ENCODE measurements at regions not wholly inside any gene's neighbourhood (a gene's known extent, or its start where the extent isn't known, plus 50 kb on each side); places are given as distances from the start of the nearest gene placed in this dataset.
"Not testable (repeated sequence)": the region's sequence is repeated elsewhere in the genome, so short reads cannot be mapped to it uniquely, and the experiment has no call there.

DNA sequence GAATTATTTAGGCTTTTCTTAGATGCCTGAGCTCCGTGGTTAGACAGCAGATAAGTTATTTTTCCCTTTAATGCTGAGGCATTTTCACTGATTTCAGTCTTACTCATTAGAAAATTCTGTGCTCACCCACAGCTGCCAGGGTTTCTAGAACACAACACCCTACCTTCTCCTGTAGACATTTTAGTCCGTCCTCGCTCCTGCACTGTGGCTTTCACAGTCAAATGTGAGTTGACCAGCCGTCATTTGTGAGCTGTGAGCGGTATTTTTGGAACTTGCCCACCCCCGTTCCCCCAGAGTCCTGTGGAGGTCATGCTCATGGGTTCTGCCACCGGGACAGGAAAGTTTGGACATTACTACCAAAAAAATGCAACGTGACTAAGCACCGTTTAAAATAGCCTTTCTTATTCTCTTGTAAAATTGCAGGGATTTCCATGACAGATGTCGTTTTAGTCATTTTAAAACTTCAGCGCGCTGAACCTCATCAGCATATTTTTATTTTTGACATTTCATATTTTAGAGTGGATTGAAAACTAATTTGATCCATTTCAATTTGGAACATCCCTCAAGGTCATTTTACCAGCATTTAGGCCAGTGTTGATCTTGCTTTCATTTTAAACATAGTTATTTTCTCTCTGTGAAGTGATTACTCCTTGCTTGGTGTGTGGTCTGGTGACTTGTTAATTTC, 249.6 kb upstream of the PLGLB2 start:
- H3K4me2 ChIP-seq (ENCODE audit: insufficient read depth, low read length); H3K4me3 ChIP-seq (replicated peaks in 1 of 3; ENCODE audit: insufficient read depth in 1 of 3, low read depth in 1 of 3, low read length in 3 of 3); intact Hi-C loops (cut with micrococcal nuclease); H3K4me1 ChIP-seq (ENCODE audit: control insufficient read depth, extremely low read depth, insufficient read depth, low read length); CTCF ChIA-PET; H3K9me3 ChIP-seq (replicated peaks; ENCODE audit: control insufficient read depth, insufficient read depth, low read length); H4K20me1 ChIP-seq (replicated peaks; ENCODE audit: control insufficient read depth, extremely low read depth, insufficient read depth, low read length); H3K27me3 ChIP-seq (ENCODE audit: control insufficient read depth in 2 of 2, insufficient read depth in 2 of 2, low read length in 2 of 2); H3K36me3 ChIP-seq (ENCODE audit: control insufficient read depth in 2 of 2, extremely low read depth in 1 of 2, insufficient read depth in 2 of 2, low read length in 2 of 2); BruUV-seq (replicated peaks); H3K9ac ChIP-seq (replicated peaks; ENCODE audit: extremely low read depth, insufficient read depth, low read length); DNase-seq (ENCODE audit: low read depth, low spot score); H3K9me1 ChIP-seq (replicated peaks; ENCODE audit: control insufficient read depth, extremely low read depth, insufficient read depth, low read length); FAIRE-seq; dilution Hi-C loops (cut with MboI; ENCODE audit: extremely low pct_ligation_motif_present, low sequenced_read_pairs); H2AFZ ChIP-seq (ENCODE audit: low read depth, low read length); POLR2A ChIA-PET: not testable (repeated sequence)
- H3K27ac ChIP-seq (ENCODE audit: insufficient read depth, low read depth, low read length), result peak overlapping the region; percentile 37
- H3K79me2 ChIP-seq (ENCODE audit: control insufficient read depth, insufficient read depth, low read length), result peaks cover 41% of the 10 kb centered on the region

GRCh38 chr2:87498854-87499238, 249.0 kb upstream of the PLGLB2 start:
- H3K4me1 ChIP-seq (ENCODE audit: control insufficient read depth, extremely low read depth, insufficient read depth, low read length); H3K9ac ChIP-seq (replicated peaks; ENCODE audit: extremely low read depth, insufficient read depth, low read length); H3K27me3 ChIP-seq (ENCODE audit: control insufficient read depth in 2 of 2, insufficient read depth in 2 of 2, low read length in 2 of 2); BruUV-seq (replicated peaks); dilution Hi-C loops (cut with MboI; ENCODE audit: extremely low pct_ligation_motif_present, low sequenced_read_pairs); POLR2A ChIA-PET; H4K20me1 ChIP-seq (replicated peaks; ENCODE audit: control insufficient read depth, extremely low read depth, insufficient read depth, low read length); H2AFZ ChIP-seq (ENCODE audit: low read depth, low read length); H3K36me3 ChIP-seq (ENCODE audit: control insufficient read depth in 2 of 2, extremely low read depth in 1 of 2, insufficient read depth in 2 of 2, low read length in 2 of 2); H3K9me3 ChIP-seq (replicated peaks; ENCODE audit: control insufficient read depth, insufficient read depth, low read length); intact Hi-C loops (cut with micrococcal nuclease); CTCF ChIA-PET; H3K9me1 ChIP-seq (replicated peaks; ENCODE audit: control insufficient read depth, extremely low read depth, insufficient read depth, low read length); FAIRE-seq; H3K4me3 ChIP-seq (replicated peaks in 1 of 3; ENCODE audit: insufficient read depth in 1 of 3, low read depth in 1 of 3, low read length in 3 of 3); H3K4me2 ChIP-seq (ENCODE audit: insufficient read depth, low read length); DNase-seq (ENCODE audit: low read depth, low spot score): not testable (repeated sequence)
- H3K27ac ChIP-seq (ENCODE audit: insufficient read depth, low read depth, low read length), result peak overlapping the region; percentile 37
- H3K79me2 ChIP-seq (ENCODE audit: control insufficient read depth, insufficient read depth, low read length), result peaks cover 37% of the 10 kb centered on the region

DNA sequence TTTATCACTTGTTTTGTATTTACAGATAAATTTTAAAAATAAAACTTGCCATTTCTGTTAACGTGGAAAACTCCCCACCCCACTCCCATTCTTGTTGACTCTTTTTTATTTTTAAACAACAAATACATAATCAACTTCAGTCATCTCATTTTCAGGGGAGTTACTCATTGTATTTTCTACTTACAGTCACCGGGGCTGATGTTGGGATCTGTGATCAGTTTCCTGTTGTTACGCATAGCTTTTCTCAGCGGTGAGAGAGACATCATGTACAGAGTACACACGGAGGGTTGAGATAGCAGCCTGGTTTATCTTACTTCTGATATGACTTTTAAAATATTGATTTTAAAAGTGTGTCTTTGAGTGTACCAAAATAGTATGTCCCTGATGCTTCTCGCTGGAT, 248.0 kb upstream of the PLGLB2 start:
- H3K27me3 ChIP-seq (ENCODE audit: control insufficient read depth in 2 of 2, insufficient read depth in 2 of 2, low read length in 2 of 2); dilution Hi-C loops (cut with MboI; ENCODE audit: extremely low pct_ligation_motif_present, low sequenced_read_pairs); H3K4me1 ChIP-seq (ENCODE audit: control insufficient read depth, extremely low read depth, insufficient read depth, low read length); H3K36me3 ChIP-seq (ENCODE audit: control insufficient read depth in 2 of 2, extremely low read depth in 1 of 2, insufficient read depth in 2 of 2, low read length in 2 of 2); H4K20me1 ChIP-seq (replicated peaks; ENCODE audit: control insufficient read depth, extremely low read depth, insufficient read depth, low read length); POLR2A ChIA-PET; H3K4me3 ChIP-seq (replicated peaks in 1 of 3; ENCODE audit: insufficient read depth in 1 of 3, low read depth in 1 of 3, low read length in 3 of 3); intact Hi-C loops (cut with micrococcal nuclease); H3K4me2 ChIP-seq (ENCODE audit: insufficient read depth, low read length); BruUV-seq (replicated peaks); H2AFZ ChIP-seq (ENCODE audit: low read depth, low read length); H3K9me3 ChIP-seq (replicated peaks; ENCODE audit: control insufficient read depth, insufficient read depth, low read length); H3K9ac ChIP-seq (replicated peaks; ENCODE audit: extremely low read depth, insufficient read depth, low read length); H3K9me1 ChIP-seq (replicated peaks; ENCODE audit: control insufficient read depth, extremely low read depth, insufficient read depth, low read length); CTCF ChIA-PET: not testable (repeated sequence)
- H3K27ac ChIP-seq (ENCODE audit: insufficient read depth, low read depth, low read length), result peak overlapping the region; percentile 80
- FAIRE-seq, result peak; percentile 84
- H3K79me2 ChIP-seq (ENCODE audit: control insufficient read depth, insufficient read depth, low read length), result peaks cover 34% of the 10 kb centered on the region
- DNase-seq (ENCODE audit: low read depth, low spot score), result peak; percentile 66
- TF ChIP-seq JUN (IDR thresholded peaks at IDR 0.05; ENCODE audit: borderline replicate concordance, insufficient read depth, insufficient read length, low read depth) (peak; percentile 26), FOS (IDR thresholded peaks at IDR 0.05; ENCODE audit: borderline replicate concordance, insufficient read depth, low read length) (peak; percentile 8), GATA2 (IDR thresholded peaks at IDR 0.05; ENCODE audit: insufficient read depth, insufficient read length, low read depth, low read length) (peak; percentile 27)

DNA sequence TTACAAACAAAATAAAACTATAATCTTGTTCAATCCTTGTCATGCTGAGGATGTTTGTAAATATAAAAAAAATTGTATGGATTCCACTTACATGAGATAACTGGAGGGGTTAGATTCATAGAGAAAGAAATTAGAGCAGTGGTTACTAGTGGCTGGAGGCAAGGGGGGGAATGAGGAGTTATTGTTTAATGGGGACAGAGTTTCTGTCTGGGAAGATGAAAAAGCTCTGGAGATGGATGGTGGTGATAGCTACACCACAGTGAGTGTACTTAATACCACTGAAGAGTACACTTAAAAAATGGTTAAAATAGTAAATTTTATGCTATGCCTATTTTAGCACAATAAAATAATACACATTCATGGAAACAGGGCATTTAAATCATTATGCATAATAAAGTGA, 247.5 kb upstream of the PLGLB2 start:
- H4K20me1 ChIP-seq (replicated peaks; ENCODE audit: control insufficient read depth, extremely low read depth, insufficient read depth, low read length); POLR2A ChIA-PET; H3K4me2 ChIP-seq (ENCODE audit: insufficient read depth, low read length); CTCF ChIA-PET; H3K4me1 ChIP-seq (ENCODE audit: control insufficient read depth, extremely low read depth, insufficient read depth, low read length); H3K9me3 ChIP-seq (replicated peaks; ENCODE audit: control insufficient read depth, insufficient read depth, low read length); DNase-seq (ENCODE audit: low read depth, low spot score); H3K36me3 ChIP-seq (ENCODE audit: control insufficient read depth in 2 of 2, extremely low read depth in 1 of 2, insufficient read depth in 2 of 2, low read length in 2 of 2); FAIRE-seq; H3K9ac ChIP-seq (replicated peaks; ENCODE audit: extremely low read depth, insufficient read depth, low read length); intact Hi-C loops (cut with micrococcal nuclease); BruUV-seq (replicated peaks); H3K9me1 ChIP-seq (replicated peaks; ENCODE audit: control insufficient read depth, extremely low read depth, insufficient read depth, low read length); H2AFZ ChIP-seq (ENCODE audit: low read depth, low read length); dilution Hi-C loops (cut with MboI; ENCODE audit: extremely low pct_ligation_motif_present, low sequenced_read_pairs); H3K4me3 ChIP-seq (replicated peaks in 1 of 3; ENCODE audit: insufficient read depth in 1 of 3, low read depth in 1 of 3, low read length in 3 of 3); H3K27me3 ChIP-seq (ENCODE audit: control insufficient read depth in 2 of 2, insufficient read depth in 2 of 2, low read length in 2 of 2): not testable (repeated sequence)
- Histone ChIP-seq H3K79me2 (ENCODE audit: control insufficient read depth, insufficient read depth, low read length) (peaks cover 28% of the 10 kb centered on the region), H3K27ac (ENCODE audit: insufficient read depth, low read depth, low read length) (peak overlapping the region; percentile 80)
